ENCODE measurements at regions not wholly inside any gene's neighbourhood (a gene's known extent, or its start where the extent isn't known, plus 50 kb on each side); places are given as distances from the start of the nearest gene placed in this dataset.

DNA sequence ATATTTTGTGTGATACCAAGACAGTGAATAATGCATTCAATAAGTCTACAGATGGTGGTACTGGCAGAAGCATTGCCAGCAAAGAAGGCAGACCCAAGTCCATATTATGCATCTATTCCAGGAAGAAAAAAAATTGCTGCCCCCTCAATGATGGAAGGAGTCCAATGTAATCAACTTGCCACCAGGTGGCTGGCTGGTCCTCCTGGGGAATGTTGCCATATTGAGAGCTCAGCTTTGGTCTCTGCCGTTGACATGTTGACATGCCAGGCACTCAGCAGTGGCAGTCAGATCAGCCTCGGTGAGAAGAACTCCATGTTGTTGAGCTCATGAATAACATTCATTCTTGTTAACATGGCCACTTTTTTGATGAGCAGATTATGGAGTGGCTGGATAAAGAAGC, 298.5 kb downstream of the IGSF11 start:
- TF ChIP-seq CTCF (IDR thresholded peaks at IDR 0.05) (no peak), POLR2AphosphoS5 (IDR thresholded peaks at IDR 0.05; ENCODE audit: insufficient read depth in 1 of 2, low read depth in 1 of 2) (no peak)
